ENCODE measurements at regions not wholly inside any gene's neighbourhood (a gene's known extent, or its start where the extent isn't known, plus 50 kb on each side); places are given as distances from the start of the nearest gene placed in this dataset.

GRCh38 chr14:21965042-21965441 lies 291.4 kb upstream of the OR4E1 start:
- Histone ChIP-seq H3K4me1 (ENCODE audit: control insufficient read depth, insufficient read depth, low read length) (no peaks in the 10 kb centered on the region), H3K27ac (ENCODE audit: low read length) (no peak overlapping the region), H3K27me3 (ENCODE audit: control insufficient read depth, insufficient read depth, low read length) (no peaks in the 10 kb centered on the region), H3K9me3 (ENCODE audit: control insufficient read depth, low read depth, low read length) (no peaks in the 10 kb centered on the region), H3K36me3 (ENCODE audit: control insufficient read depth, insufficient read depth, low read length) (no peaks in the 10 kb centered on the region), H3K4me3 (ENCODE audit: low read length) (no peak overlapping the region)
- no CpG with 5 or more reads among the region's 1 CpG for WGBS (ENCODE audit: insufficient coverage, low lambda C conversion rate)
- DNase-seq: no peak

DNA sequence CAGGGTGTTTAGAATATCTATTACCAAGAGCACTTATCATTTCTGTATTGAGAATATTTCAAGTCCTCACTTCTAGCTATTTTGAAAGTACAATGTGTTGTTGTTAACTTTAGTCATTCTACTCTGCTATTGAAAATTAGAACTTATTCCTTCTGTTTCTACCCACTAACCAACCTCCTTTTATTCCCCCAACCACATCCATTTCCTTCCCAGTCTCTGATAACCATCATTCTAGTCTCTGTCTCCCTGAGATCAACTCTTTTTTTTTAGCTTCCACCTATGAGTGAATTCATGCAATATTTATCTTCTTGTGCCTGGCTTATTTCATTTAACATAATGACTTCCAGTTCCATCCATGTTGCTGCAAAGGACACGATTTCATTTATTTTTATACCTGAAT lies 290.6 kb upstream of the OR4E1 start:
- DNase-seq: no peak
- 50% methylated on average over 1 of the region's 1 CpG for WGBS (ENCODE audit: insufficient coverage, low lambda C conversion rate)
- H3K4me3 ChIP-seq (ENCODE audit: low read length): no peak overlapping the region
- no peak overlapping the region for H3K27ac ChIP-seq (ENCODE audit: low read length)
- H3K36me3 ChIP-seq (ENCODE audit: control insufficient read depth, insufficient read depth, low read length): no peaks in the 10 kb centered on the region
- H3K27me3 ChIP-seq (ENCODE audit: control insufficient read depth, insufficient read depth, low read length): no peaks in the 10 kb centered on the region
- H3K4me1 ChIP-seq (ENCODE audit: control insufficient read depth, insufficient read depth, low read length): no peaks in the 10 kb centered on the region
- no peaks in the 10 kb centered on the region for H3K9me3 ChIP-seq (ENCODE audit: control insufficient read depth, low read depth, low read length)

DNA sequence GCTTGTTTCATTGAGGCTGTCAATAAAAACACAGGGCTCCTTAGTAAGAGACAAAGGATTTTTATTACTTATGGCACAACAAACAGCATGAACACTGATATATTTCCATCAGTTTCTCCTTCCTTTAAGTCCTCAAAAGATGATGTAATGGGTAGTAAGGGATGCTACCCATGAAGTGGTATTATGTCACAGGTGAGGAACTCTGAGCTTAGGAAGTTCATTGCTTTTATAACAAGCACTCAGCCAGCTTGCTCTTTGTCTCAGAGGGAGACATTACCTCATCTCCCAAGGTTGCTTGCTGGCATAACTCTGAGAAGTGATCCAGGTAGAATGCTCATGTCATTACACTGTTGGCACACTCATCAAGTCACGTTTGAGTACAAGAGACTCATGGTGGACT lies 287.0 kb upstream of the OR4E1 start:
- H3K36me3 ChIP-seq (ENCODE audit: control insufficient read depth, insufficient read depth, low read length): no peaks in the 10 kb centered on the region
- no CpG with 5 or more reads among the region's 1 CpG for WGBS (ENCODE audit: insufficient coverage, low lambda C conversion rate)
- no peak for DNase-seq
- H3K27ac ChIP-seq (ENCODE audit: low read length): no peak overlapping the region
- H3K9me3 ChIP-seq (ENCODE audit: control insufficient read depth, low read depth, low read length): no peaks in the 10 kb centered on the region
- no peak overlapping the region for H3K4me3 ChIP-seq (ENCODE audit: low read length)
- no peaks in the 10 kb centered on the region for H3K27me3 ChIP-seq (ENCODE audit: control insufficient read depth, insufficient read depth, low read length)
- H3K4me1 ChIP-seq (ENCODE audit: control insufficient read depth, insufficient read depth, low read length): no peaks in the 10 kb centered on the region

- 80% methylated on average over 3 of the region's 3 CpGs for WGBS (ENCODE audit: insufficient coverage, low lambda C conversion rate)
- Histone ChIP-seq H3K36me3 (ENCODE audit: control insufficient read depth, insufficient read depth, low read length) (no peaks in the 10 kb centered on the region), H3K4me1 (ENCODE audit: control insufficient read depth, insufficient read depth, low read length) (no peaks in the 10 kb centered on the region), H3K27me3 (ENCODE audit: control insufficient read depth, insufficient read depth, low read length) (no peaks in the 10 kb centered on the region), H3K9me3 (ENCODE audit: control insufficient read depth, low read depth, low read length) (no peaks in the 10 kb centered on the region), H3K4me3 (ENCODE audit: low read length) (no peak overlapping the region), H3K27ac (ENCODE audit: low read length) (no peak overlapping the region)
- DNase-seq: no peak
These were observed 268.3 kb upstream of the OR4E1 start for GRCh38 chr14:21941885-21942284.

GRCh38 chr14:21940887-21941856 lies 267.6 kb upstream of the OR4E1 start:
- no peaks in the 10 kb centered on the region for H3K27me3 ChIP-seq (ENCODE audit: control insufficient read depth, insufficient read depth, low read length)
- DNase-seq: peak in 1 of 2 donors; percentile 3
- no peaks in the 10 kb centered on the region for H3K4me1 ChIP-seq (ENCODE audit: control insufficient read depth, insufficient read depth, low read length)
- H3K4me3 ChIP-seq (ENCODE audit: low read length): no peak overlapping the region
- no peak overlapping the region for H3K27ac ChIP-seq (ENCODE audit: low read length)
- no CpG with 5 or more reads among the region's 7 CpGs for WGBS (ENCODE audit: insufficient coverage, low lambda C conversion rate)
- H3K36me3 ChIP-seq (ENCODE audit: control insufficient read depth, insufficient read depth, low read length): no peaks in the 10 kb centered on the region
- no peaks in the 10 kb centered on the region for H3K9me3 ChIP-seq (ENCODE audit: control insufficient read depth, low read depth, low read length)

DNA sequence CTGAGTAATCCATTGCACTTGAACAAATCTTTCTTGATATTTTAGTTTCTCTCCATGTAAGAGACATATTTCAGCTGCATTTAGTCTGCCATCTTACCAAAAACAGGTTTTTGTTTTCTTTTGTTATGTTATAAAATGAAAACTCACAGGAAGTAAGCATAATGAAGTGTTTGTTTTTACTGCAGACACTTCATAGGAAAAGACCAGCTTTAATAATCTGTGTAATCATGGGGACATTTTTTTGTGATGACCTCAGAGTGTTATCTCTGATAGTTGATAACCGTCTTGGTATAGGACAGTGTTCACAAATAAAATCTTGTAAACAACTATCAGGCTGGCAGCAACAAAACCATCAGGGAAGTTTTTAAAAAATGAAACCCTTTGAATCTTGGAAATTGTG lies 266.2 kb upstream of the OR4E1 start:
- WGBS (ENCODE audit: insufficient coverage, low lambda C conversion rate): no CpG with 5 or more reads among the region's 1 CpG

DNA sequence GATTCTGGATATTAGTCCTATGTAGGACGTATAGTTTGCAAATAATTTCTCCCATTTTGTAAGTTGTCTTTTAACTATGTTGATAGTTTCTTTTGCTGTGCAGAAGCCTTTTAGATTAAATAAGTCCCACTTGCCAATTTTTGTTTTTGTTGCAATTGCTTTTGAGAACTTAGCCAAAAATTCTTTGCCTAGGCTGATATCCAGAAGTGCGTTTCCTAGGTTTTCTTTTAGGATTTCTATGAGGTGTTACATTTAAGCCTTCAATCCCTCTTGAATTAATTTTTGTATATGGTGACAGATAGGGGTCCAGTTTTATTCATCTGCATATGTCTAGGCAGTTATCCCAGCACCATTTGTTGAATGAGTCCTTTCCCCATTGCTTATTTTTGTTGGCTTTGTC lies 264.4 kb upstream of the OR4E1 start:
- no peak overlapping the region for H3K27ac ChIP-seq (ENCODE audit: low read length)
- WGBS (ENCODE audit: insufficient coverage, low lambda C conversion rate): no CpG with 5 or more reads among the region's 2 CpGs
- no peak for DNase-seq
- no peaks in the 10 kb centered on the region for H3K4me1 ChIP-seq (ENCODE audit: control insufficient read depth, insufficient read depth, low read length)
- H3K27me3 ChIP-seq (ENCODE audit: control insufficient read depth, insufficient read depth, low read length): no peaks in the 10 kb centered on the region
- no peak overlapping the region for H3K4me3 ChIP-seq (ENCODE audit: low read length)
- H3K36me3 ChIP-seq (ENCODE audit: control insufficient read depth, insufficient read depth, low read length): no peaks in the 10 kb centered on the region
- H3K9me3 ChIP-seq (ENCODE audit: control insufficient read depth, low read depth, low read length): no peaks in the 10 kb centered on the region

More for the DNA sequence above, 266.2 kb upstream of the OR4E1 start:
- DNase-seq: no peak
- Histone ChIP-seq H3K27me3 (ENCODE audit: control insufficient read depth, insufficient read depth, low read length) (no peaks in the 10 kb centered on the region), H3K9me3 (ENCODE audit: control insufficient read depth, low read depth, low read length) (no peaks in the 10 kb centered on the region), H3K36me3 (ENCODE audit: control insufficient read depth, insufficient read depth, low read length) (no peaks in the 10 kb centered on the region), H3K4me3 (ENCODE audit: low read length) (no peak overlapping the region), H3K4me1 (ENCODE audit: control insufficient read depth, insufficient read depth, low read length) (no peaks in the 10 kb centered on the region), H3K27ac (ENCODE audit: low read length) (no peak overlapping the region)

DNA sequence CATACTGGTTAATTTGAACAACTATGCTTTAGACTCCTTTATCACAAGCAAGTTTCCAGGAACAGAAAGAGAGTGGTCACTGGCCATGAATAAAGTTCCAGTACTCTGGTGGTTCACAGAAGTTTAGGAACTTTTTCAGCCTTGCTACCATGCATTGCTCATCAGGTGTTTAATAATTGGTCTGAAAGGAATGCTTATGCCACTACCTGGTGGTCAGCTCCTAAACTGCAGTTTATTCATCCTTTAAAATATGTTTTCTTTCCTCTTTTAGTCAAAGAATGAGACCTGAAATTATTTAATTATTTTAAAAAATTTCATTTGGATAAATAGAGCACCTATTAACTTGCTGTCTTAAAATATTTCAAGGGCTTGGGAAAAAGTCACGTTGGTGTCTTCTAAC lies 260.1 kb upstream of the OR4E1 start:
- Histone ChIP-seq H3K4me3 (ENCODE audit: low read length) (no peak overlapping the region), H3K9me3 (ENCODE audit: control insufficient read depth, low read depth, low read length) (no peaks in the 10 kb centered on the region), H3K27ac (ENCODE audit: low read length) (no peak overlapping the region), H3K4me1 (ENCODE audit: control insufficient read depth, insufficient read depth, low read length) (no peaks in the 10 kb centered on the region), H3K27me3 (ENCODE audit: control insufficient read depth, insufficient read depth, low read length) (no peaks in the 10 kb centered on the region), H3K36me3 (ENCODE audit: control insufficient read depth, insufficient read depth, low read length) (no peaks in the 10 kb centered on the region)
- DNase-seq: no peak
- 29% methylated on average over 1 of the region's 1 CpG for WGBS (ENCODE audit: insufficient coverage, low lambda C conversion rate)

DNA sequence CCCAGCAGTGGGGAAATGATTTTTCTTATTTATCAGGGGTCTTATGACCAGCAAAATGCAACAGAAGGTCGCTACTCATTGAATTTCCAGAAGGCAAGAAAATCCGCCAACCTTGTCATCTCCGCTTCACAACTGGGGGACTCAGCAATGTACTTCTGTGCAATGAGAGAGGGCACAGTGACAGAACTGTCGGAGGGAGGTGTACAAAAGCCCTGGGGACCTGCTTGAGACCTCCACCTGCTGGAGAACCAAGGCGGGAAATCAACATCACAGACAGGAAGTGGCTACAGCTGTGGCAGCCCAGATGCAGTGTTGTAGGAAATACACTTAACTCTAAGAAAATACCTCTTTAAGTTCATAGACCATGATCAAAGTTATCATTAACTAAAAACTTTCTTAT lies 250.9 kb upstream of the OR4E1 start:
- no peaks in the 10 kb centered on the region for H3K4me1 ChIP-seq (ENCODE audit: control insufficient read depth, insufficient read depth, low read length)
- H3K27me3 ChIP-seq (ENCODE audit: control insufficient read depth, insufficient read depth, low read length): no peaks in the 10 kb centered on the region
- H3K4me3 ChIP-seq (ENCODE audit: low read length): no peak overlapping the region
- peak in 1 of 2 donors; percentile 8 for DNase-seq
- no peaks in the 10 kb centered on the region for H3K36me3 ChIP-seq (ENCODE audit: control insufficient read depth, insufficient read depth, low read length)
- H3K27ac ChIP-seq (ENCODE audit: low read length): no peak overlapping the region
- no CpG with 5 or more reads among the region's 5 CpGs for WGBS (ENCODE audit: insufficient coverage, low lambda C conversion rate)
- H3K9me3 ChIP-seq (ENCODE audit: control insufficient read depth, low read depth, low read length): no peaks in the 10 kb centered on the region

DNA sequence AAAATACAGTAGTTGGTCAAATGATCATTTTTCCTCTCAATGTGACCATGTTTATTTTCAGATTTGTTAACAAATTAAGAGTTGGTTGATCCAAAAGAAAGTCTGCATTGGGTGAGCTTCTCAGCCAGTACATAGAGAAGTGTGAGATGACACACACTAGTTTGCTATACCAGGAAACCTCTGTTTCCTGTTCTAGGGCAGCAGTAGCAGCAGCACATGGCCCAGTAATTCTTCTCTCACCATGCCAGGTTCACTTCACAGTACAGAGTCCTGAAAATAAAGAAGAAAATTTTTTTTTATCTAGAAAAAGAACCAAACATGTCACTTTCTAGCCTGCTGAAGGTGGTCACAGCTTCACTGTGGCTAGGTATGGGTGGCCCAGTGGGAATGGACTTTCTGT lies 250.2 kb upstream of the OR4E1 start:
- no peaks in the 10 kb centered on the region for H3K9me3 ChIP-seq (ENCODE audit: control insufficient read depth, low read depth, low read length)
- H3K27ac ChIP-seq (ENCODE audit: low read length): no peak overlapping the region
- DNase-seq: no peak
- no peaks in the 10 kb centered on the region for H3K36me3 ChIP-seq (ENCODE audit: control insufficient read depth, insufficient read depth, low read length)
- H3K27me3 ChIP-seq (ENCODE audit: control insufficient read depth, insufficient read depth, low read length): no peaks in the 10 kb centered on the region
- no peaks in the 10 kb centered on the region for H3K4me1 ChIP-seq (ENCODE audit: control insufficient read depth, insufficient read depth, low read length)
- H3K4me3 ChIP-seq (ENCODE audit: low read length): no peak overlapping the region

- Histone ChIP-seq H3K27ac (ENCODE audit: low read length) (no peak overlapping the region), H3K27me3 (ENCODE audit: control insufficient read depth, insufficient read depth, low read length) (no peaks in the 10 kb centered on the region), H3K4me1 (ENCODE audit: control insufficient read depth, insufficient read depth, low read length) (no peaks in the 10 kb centered on the region), H3K9me3 (ENCODE audit: control insufficient read depth, low read depth, low read length) (no peaks in the 10 kb centered on the region), H3K4me3 (ENCODE audit: low read length) (no peak overlapping the region), H3K36me3 (ENCODE audit: control insufficient read depth, insufficient read depth, low read length) (no peaks in the 10 kb centered on the region)
- no CpG with 5 or more reads among the region's 1 CpG for WGBS (ENCODE audit: insufficient coverage, low lambda C conversion rate)
- no peak for DNase-seq
These were observed 247.8 kb upstream of the OR4E1 start for GRCh38 chr14:21921453-21921852.
